HL-60/S4 (cell line): ENCODE measurements at regions not wholly inside any gene's neighbourhood (a gene's known extent, or its start where the extent isn't known, plus 50 kb on each side); places are given as distances from the start of the nearest gene placed in this dataset.

Experiments
- in situ Hi-C: fragments of 300-500 bp; cut with MboI; formaldehyde crosslinking; loops from 2 replicates; pipeline ENCODE4 v1.14.3; 2022; ENCODE audit warnings: low sequenced_read_pairs

- in situ Hi-C loops, result no loop called here
Observed at GRCh38 chr20:37598575-37599342, 71.1 kb upstream of the BLCAP start.

GRCh38 chr20:37598100-37598543 lies 70.4 kb upstream of the BLCAP start:
- in situ Hi-C loops, result no loop called here

- in situ Hi-C loops, result no loop called here
Observed at GRCh38 chr20:37596890-37597536, 69.3 kb upstream of the BLCAP start.

GRCh38 chr20:37596168-37596567 lies 68.5 kb upstream of the BLCAP start:
- in situ Hi-C loops, result no loop called here

- in situ Hi-C loops, result no loop called here
Observed at GRCh38 chr20:37593710-37594109, 66.0 kb upstream of the BLCAP start.

GRCh38 chr20:37590938-37591490 lies 63.3 kb upstream of the BLCAP start:
- in situ Hi-C loops, result no loop called here

GRCh38 chr20:37586078-37586477 lies 58.4 kb upstream of the BLCAP start:
- in situ Hi-C loops, result no loop called here

- in situ Hi-C loops, result no loop called here
Observed at GRCh38 chr20:37584238-37584807, 56.6 kb upstream of the BLCAP start.

GRCh38 chr20:37581246-37581645 lies 53.6 kb upstream of the BLCAP start:
- in situ Hi-C loops, result no loop called here

GRCh38 chr20:37580069-37580468 lies 52.4 kb upstream of the BLCAP start:
- in situ Hi-C loops, result no loop called here

GRCh38 chr20:37579106-37579505 lies 51.4 kb upstream of the BLCAP start:
- in situ Hi-C loops, result loop anchor here (10.0 kb wide), 1 partner anchor 636 kb away; no protein-coding TSS in a partner anchor

GRCh38 chr20:37577981-37578380 lies 50.3 kb upstream of the BLCAP start:
- in situ Hi-C loops, result loop anchor here (10.0 kb wide), 1 partner anchor 637 kb away; no protein-coding TSS in a partner anchor
